ENCODE measurements at regions not wholly inside any gene's neighbourhood (a gene's known extent, or its start where the extent isn't known, plus 50 kb on each side); places are given as distances from the start of the nearest gene placed in this dataset.
"Not testable (repeated sequence)": the region's sequence is repeated elsewhere in the genome, so short reads cannot be mapped to it uniquely, and the experiment has no call there.

- H3K36me3 ChIP-seq; H3K27ac ChIP-seq; H3K4me3 ChIP-seq; DNase-seq (ENCODE audit: low spot score); H3K27me3 ChIP-seq (replicated peaks; ENCODE audit: insufficient read depth); H3K9me3 ChIP-seq; intact Hi-C loops (cut with DNase I); H3K4me1 ChIP-seq (replicated peaks): not testable (repeated sequence)
- WGBS: no CpG with 5 or more reads among the region's 4 CpGs
Measured at GRCh38 chr15:19996574-19997194, 544.9 kb downstream of the GOLGA6L6 start.

- H3K27ac ChIP-seq; H3K9me3 ChIP-seq; H3K4me3 ChIP-seq; DNase-seq (ENCODE audit: low spot score); H3K27me3 ChIP-seq (replicated peaks; ENCODE audit: insufficient read depth); H3K4me1 ChIP-seq (replicated peaks); intact Hi-C loops (cut with DNase I); H3K36me3 ChIP-seq: not testable (repeated sequence)
- 38% methylated on average over 1 of the region's 1 CpG for WGBS
Measured at GRCh38 chr15:19995296-19995695, 546.3 kb downstream of the GOLGA6L6 start.

DNA sequence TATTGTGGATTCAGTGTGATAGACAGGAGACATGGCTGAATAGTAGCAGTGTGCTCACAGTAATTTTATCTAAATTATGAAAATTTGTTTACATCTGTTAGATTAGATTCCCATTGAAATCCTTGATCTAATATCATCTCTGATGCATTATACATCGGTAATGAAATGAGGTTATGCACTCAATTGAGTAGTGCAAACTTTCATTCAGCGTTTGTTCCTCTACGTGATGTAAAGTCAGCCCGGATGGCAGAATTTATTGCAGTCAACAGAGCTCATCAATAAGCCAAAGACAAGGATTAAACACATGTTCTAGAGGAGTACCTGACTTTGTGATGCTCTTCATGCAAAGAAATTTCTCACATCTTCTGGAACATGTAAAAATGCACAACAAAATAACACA lies 549.2 kb downstream of the GOLGA6L6 start:
- H3K9me3 ChIP-seq: no peaks in the 10 kb centered on the region
- intact Hi-C loops (cut with DNase I): no loop called here
- no peaks in the 10 kb centered on the region for H3K4me1 ChIP-seq (replicated peaks)
- no peak overlapping the region for H3K27ac ChIP-seq
- TF ChIP-seq, protein P1, sequence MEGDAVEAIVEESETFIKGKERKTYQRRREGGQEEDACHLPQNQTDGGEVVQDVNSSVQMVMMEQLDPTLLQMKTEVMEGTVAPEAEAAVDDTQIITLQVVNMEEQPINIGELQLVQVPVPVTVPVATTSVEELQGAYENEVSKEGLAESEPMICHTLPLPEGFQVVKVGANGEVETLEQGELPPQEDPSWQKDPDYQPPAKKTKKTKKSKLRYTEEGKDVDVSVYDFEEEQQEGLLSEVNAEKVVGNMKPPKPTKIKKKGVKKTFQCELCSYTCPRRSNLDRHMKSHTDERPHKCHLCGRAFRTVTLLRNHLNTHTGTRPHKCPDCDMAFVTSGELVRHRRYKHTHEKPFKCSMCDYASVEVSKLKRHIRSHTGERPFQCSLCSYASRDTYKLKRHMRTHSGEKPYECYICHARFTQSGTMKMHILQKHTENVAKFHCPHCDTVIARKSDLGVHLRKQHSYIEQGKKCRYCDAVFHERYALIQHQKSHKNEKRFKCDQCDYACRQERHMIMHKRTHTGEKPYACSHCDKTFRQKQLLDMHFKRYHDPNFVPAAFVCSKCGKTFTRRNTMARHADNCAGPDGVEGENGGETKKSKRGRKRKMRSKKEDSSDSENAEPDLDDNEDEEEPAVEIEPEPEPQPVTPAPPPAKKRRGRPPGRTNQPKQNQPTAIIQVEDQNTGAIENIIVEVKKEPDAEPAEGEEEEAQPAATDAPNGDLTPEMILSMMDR (IDR thresholded peaks at IDR 0.05): no peak
- TF ChIP-seq POLR2A (IDR thresholded peaks at IDR 0.05) (no peak), POLR2AphosphoS5 (IDR thresholded peaks at IDR 0.05) (no peak)
- WGBS: 76% methylated on average over 4 of the region's 4 CpGs
- no peaks in the 10 kb centered on the region for H3K36me3 ChIP-seq
- H3K27me3 ChIP-seq (replicated peaks; ENCODE audit: insufficient read depth): no peaks in the 10 kb centered on the region
- DNase-seq (ENCODE audit: low spot score): no peak
- no peak overlapping the region for H3K4me3 ChIP-seq

- DNase-seq (ENCODE audit: low spot score): no peak
- TF ChIP-seq POLR2A (IDR thresholded peaks at IDR 0.05) (no peak), POLR2AphosphoS5 (IDR thresholded peaks at IDR 0.05) (no peak)
- TF ChIP-seq, protein P1 (IDR thresholded peaks at IDR 0.05): no peak
- Histone ChIP-seq H3K27ac (no peak overlapping the region), H3K4me1 (replicated peaks) (no peaks in the 10 kb centered on the region), H3K4me3 (no peak overlapping the region), H3K36me3 (no peaks in the 10 kb centered on the region), H3K27me3 (replicated peaks; ENCODE audit: insufficient read depth) (no peaks in the 10 kb centered on the region), H3K9me3 (no peaks in the 10 kb centered on the region)
- intact Hi-C loops (cut with DNase I): no loop called here
- WGBS: 66% methylated on average over 5 of the region's 5 CpGs
Measured at GRCh38 chr15:19988094-19988660, 553.4 kb downstream of the GOLGA6L6 start.

DNA sequence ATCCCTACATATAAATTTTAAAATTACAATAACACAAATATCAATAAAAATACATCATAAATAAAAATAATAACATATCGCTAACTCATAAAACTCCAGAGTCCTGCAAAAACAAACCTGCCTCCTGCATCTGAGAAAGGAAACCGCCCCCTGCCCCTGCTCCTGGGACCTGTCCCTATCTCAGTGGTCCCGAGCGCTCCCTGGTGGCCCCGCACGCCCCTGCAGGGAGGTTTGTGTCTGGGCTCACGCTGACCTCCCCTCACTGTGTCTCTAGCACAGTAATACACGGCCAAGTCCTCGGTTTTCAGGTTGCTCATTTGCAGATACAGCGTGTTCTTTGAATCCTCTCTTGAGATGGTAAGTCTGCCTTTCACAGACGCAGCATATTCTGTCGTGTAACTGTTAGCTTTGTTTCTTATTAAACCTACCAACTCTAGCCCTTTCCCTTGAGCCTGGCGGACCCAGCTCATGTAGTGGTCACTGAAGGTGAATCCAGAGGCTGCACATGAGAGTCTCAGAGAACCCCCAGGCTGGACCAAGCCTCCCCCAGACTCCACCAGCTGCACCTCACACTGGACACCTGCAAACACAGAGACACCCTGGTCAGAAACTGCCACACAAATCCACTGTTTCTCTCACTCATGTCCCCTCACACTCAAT lies 554.1 kb downstream of the GOLGA6L6 start:
- intact Hi-C loops (cut with DNase I): no loop called here
- no peak for DNase-seq (ENCODE audit: low spot score)
- no peaks in the 10 kb centered on the region for H3K36me3 ChIP-seq
- no peaks in the 10 kb centered on the region for H3K9me3 ChIP-seq
- H3K4me3 ChIP-seq: no peak overlapping the region
- 31% methylated on average over 13 of the region's 13 CpGs for WGBS
- H3K27ac ChIP-seq: no peak overlapping the region
- H3K27me3 ChIP-seq (replicated peaks; ENCODE audit: insufficient read depth): no peaks in the 10 kb centered on the region
- no peaks in the 10 kb centered on the region for H3K4me1 ChIP-seq (replicated peaks)
- TF ChIP-seq, protein P1 (IDR thresholded peaks at IDR 0.05): no peak
- TF ChIP-seq POLR2AphosphoS5 (IDR thresholded peaks at IDR 0.05) (no peak), POLR2A (IDR thresholded peaks at IDR 0.05) (no peak)

DNA sequence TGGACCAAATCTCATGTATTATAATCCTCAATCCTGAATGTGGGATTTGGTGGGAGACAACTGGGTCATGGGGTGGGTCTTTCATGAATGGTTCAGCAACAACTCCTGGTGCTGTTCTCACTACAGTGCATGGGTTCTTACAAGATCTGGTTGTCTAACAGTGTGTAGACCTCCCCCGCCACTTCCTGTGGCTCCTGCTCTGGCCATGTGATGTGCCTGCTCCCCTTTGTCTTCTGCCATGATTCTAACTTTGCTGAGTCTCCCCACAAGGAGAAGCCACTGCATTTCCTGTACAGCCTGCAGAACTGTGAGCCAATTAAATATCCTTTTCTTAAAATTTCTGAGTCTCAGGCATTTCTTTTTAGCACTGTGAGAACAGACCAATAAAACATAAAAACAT lies 557.5 kb downstream of the GOLGA6L6 start:
- TF ChIP-seq POLR2AphosphoS5 (IDR thresholded peaks at IDR 0.05) (no peak), POLR2A (IDR thresholded peaks at IDR 0.05) (no peak)
- TF ChIP-seq, protein P1 (IDR thresholded peaks at IDR 0.05): no peak
- Histone ChIP-seq H3K4me1 (replicated peaks) (no peaks in the 10 kb centered on the region), H3K36me3 (no peaks in the 10 kb centered on the region), H3K4me3 (no peak overlapping the region), H3K27ac (no peak overlapping the region), H3K27me3 (replicated peaks; ENCODE audit: insufficient read depth) (no peaks in the 10 kb centered on the region), H3K9me3 (no peaks in the 10 kb centered on the region)
- intact Hi-C loops (cut with DNase I): no loop called here
- DNase-seq (ENCODE audit: low spot score): no peak
- 67% methylated on average over 1 of the region's 1 CpG for WGBS
